CD4-positive, alpha-beta T cell (primary cell): ENCODE measurements at regions not wholly inside any gene's neighbourhood (a gene's known extent, or its start where the extent isn't known, plus 50 kb on each side); places are given as distances from the start of the nearest gene placed in this dataset.

Experiments used
- ATAC-seq: fragments of 200-7000 bp; cut with Tn5 transposase; one replicate; pipeline ENCODE4 v1.10.0; 2022; ENCODE audit warnings: mild to moderate bottlenecking; ENCODE audit not compliant: poor library complexity
- CTCF ChIA-PET: fragments of 350-600 bp; sonication (Branson Sonifier 250); formaldehyde crosslinking; loops from one replicate; lab custom pipeline; 2021; ENCODE audit warnings: antibody characterized with exemption, inconsistent platforms; lab: Charles Lee
- POLR2A ChIA-PET: fragments of 350-600 bp; sonication (Branson Sonifier 250); formaldehyde crosslinking; loops from one replicate; lab custom pipeline; 2021; ENCODE audit warnings: antibody characterized with exemption, inconsistent platforms; lab: Charles Lee
- DNase-seq, 14 experiments: peaks; one replicate each; pipeline ENCODE4 v3.0.0-alpha.2; 2013 to 2020; ENCODE audit warnings: mixed read lengths in 2 of 14
- H3K27ac ChIP-seq, 2 donors: one replicate each; pipeline versions ENCODE4 v1.5.1 to v1.7.0; 2013; ENCODE audit warnings: low read length in 2 of 2, low read depth in 1 of 2, mild to moderate bottlenecking in 1 of 2
- H3K27me3 ChIP-seq, 2 experiments: 1 replicate in 1 of 2; 2 replicates in 1 of 2; pipeline versions ENCODE4 v1.6.1 to v1.7.0; 2013; ENCODE audit warnings: low read length in 2 of 2, control low read depth in 1 of 2, mild to moderate bottlenecking in 1 of 2, moderate library complexity in 1 of 2; ENCODE audit not compliant: insufficient read depth in 2 of 2, control insufficient read depth in 1 of 2
- H3K36me3 ChIP-seq: one replicate; pipeline ENCODE4 v1.6.1; 2013; ENCODE audit warnings: low read length, control low read depth; ENCODE audit not compliant: insufficient read depth
- H3K4me1 ChIP-seq: one replicate; pipeline ENCODE4 v1.6.1; 2013; ENCODE audit warnings: low read length, control low read depth; ENCODE audit not compliant: insufficient read depth
- H3K4me3 ChIP-seq: one replicate; pipeline ENCODE4 v1.5.1; 2013; ENCODE audit warnings: mild to moderate bottlenecking, low read length, moderate library complexity
- H3K9me3 ChIP-seq, 2 experiments: 1 replicate in 1 of 2; 2 replicates in 1 of 2; pipeline versions ENCODE4 v1.6.1 to v1.7.0; 2013; ENCODE audit warnings: low read length in 2 of 2, mild to moderate bottlenecking in 2 of 2, control low read depth in 1 of 2, moderate library complexity in 1 of 2; ENCODE audit not compliant: control insufficient read depth in 1 of 2, insufficient read depth in 1 of 2
- H3K27ac Mint-ChIP-seq: one replicate; pipeline ENCODE4 v1.8.0; 2020; ENCODE audit warnings: mixed read lengths
- H3K27me3 Mint-ChIP-seq: one replicate; pipeline ENCODE4 v1.8.0; 2021; ENCODE audit warnings: mixed read lengths
- H3K36me3 Mint-ChIP-seq: one replicate; pipeline ENCODE4 v1.8.0; 2021; ENCODE audit warnings: low read depth, mixed read lengths
- H3K4me1 Mint-ChIP-seq: one replicate; pipeline ENCODE4 v1.8.0; 2021; ENCODE audit warnings: low read depth, mixed read lengths
- H3K4me3 Mint-ChIP-seq: one replicate; pipeline ENCODE4 v1.8.0; 2020; ENCODE audit warnings: mild to moderate bottlenecking, mixed read lengths
- H3K9me3 Mint-ChIP-seq: one replicate; pipeline ENCODE4 v1.8.0; 2020; ENCODE audit warnings: mixed read lengths
- intact Hi-C, 2 experiments: fragments of 100-400 bp; cut with DNase I in 1 of 2; cut with micrococcal nuclease in 1 of 2; formaldehyde crosslinking; loops; one replicate each; pipeline versions ENCODE4 v1.15.1 to v1.9.0; 2023 to 2025; cut with DNase I, micrococcal nuclease
- TF ChIP-seq, protein P1 (sequence below): fragments of 200-600 bp; IDR thresholded peaks from one replicate; pipeline ENCODE4 v1.8.0; 2022; ENCODE audit warnings: antibody characterized with exemption, mild to moderate bottlenecking

- Histone ChIP-seq H3K36me3 (no peaks in the 10 kb centered on the region), H3K4me1 (no peaks in the 10 kb centered on the region), H3K27ac (no peak overlapping the region), H3K4me3 (no peak overlapping the region), H3K27me3 (no peaks in the 10 kb centered on the region), H3K9me3 (peaks cover 0 to 8% of the 10 kb centered on the region in 2 experiments)
- TF ChIP-seq, protein P1, sequence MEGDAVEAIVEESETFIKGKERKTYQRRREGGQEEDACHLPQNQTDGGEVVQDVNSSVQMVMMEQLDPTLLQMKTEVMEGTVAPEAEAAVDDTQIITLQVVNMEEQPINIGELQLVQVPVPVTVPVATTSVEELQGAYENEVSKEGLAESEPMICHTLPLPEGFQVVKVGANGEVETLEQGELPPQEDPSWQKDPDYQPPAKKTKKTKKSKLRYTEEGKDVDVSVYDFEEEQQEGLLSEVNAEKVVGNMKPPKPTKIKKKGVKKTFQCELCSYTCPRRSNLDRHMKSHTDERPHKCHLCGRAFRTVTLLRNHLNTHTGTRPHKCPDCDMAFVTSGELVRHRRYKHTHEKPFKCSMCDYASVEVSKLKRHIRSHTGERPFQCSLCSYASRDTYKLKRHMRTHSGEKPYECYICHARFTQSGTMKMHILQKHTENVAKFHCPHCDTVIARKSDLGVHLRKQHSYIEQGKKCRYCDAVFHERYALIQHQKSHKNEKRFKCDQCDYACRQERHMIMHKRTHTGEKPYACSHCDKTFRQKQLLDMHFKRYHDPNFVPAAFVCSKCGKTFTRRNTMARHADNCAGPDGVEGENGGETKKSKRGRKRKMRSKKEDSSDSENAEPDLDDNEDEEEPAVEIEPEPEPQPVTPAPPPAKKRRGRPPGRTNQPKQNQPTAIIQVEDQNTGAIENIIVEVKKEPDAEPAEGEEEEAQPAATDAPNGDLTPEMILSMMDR, result no peak
- intact Hi-C loops, result no loop called here
- no peak overlapping the region for H3K27ac Mint-ChIP-seq
- POLR2A ChIA-PET, result no interaction called here
- no peak for ATAC-seq
- DNase-seq, result no peak
- H3K9me3 Mint-ChIP-seq, result peaks cover 24% of the 10 kb centered on the region
- CTCF ChIA-PET, result no interaction called here
- no peaks in the 10 kb centered on the region for H3K36me3 Mint-ChIP-seq
- no peak overlapping the region for H3K4me3 Mint-ChIP-seq
- H3K4me1 Mint-ChIP-seq, result no peaks in the 10 kb centered on the region
- H3K27me3 Mint-ChIP-seq, result no peaks in the 10 kb centered on the region
Observed at GRCh38 chr3:64932666-64933342, 245.0 kb upstream of the ADAMTS9 start.

DNA sequence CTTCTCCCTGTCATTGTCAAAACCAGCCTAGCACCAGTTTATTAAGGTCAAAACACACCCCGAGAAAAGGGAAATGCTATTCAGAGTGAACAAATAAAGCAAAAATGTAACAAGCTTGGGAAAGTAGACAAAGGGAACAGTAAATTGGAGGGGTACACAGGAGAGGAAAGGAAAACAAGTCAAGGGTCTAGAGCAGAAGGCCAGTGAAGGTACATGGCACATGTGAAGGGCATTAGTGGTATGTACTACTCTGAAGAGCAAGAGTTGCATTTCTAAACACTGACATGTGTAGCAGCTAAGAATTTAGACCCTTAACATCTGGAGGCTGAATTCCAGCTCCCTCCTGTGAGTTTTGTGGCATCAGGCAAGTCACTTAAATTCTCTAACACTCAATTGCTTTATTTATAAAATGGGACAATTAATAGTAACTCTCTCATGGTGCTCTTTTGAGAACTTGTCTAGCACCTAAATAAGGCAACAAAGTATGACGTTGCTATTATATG is 244.3 kb upstream of the ADAMTS9 start:
- intact Hi-C loops, result no loop called here

DNA sequence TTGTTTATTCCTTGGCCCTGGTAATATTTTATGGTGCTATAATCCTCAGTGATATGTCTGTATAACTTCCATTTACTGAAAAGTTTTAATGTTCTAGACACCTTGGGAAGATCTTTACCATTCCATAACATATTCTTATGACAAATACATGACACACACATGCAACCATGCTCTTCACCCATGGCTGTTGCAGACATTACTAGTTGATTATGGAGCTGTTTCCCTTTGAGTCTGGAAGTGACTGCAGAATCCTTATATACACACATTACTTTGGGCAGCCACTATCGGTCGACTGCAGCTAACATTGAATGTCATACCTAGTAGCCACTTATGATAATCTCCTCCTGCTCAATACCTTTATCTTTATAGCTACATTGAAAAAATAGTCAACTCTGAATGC is 243.1 kb upstream of the ADAMTS9 start:
- Histone ChIP-seq H3K36me3 (no peaks in the 10 kb centered on the region), H3K9me3 (peaks cover 0 to 8% of the 10 kb centered on the region in 2 experiments), H3K4me3 (no peak overlapping the region), H3K27ac (no peak overlapping the region), H3K4me1 (no peaks in the 10 kb centered on the region), H3K27me3 (no peaks in the 10 kb centered on the region)
- peaks cover 20% of the 10 kb centered on the region for H3K9me3 Mint-ChIP-seq
- H3K4me1 Mint-ChIP-seq, result no peaks in the 10 kb centered on the region
- H3K4me3 Mint-ChIP-seq, result no peak overlapping the region
- intact Hi-C loops, result no loop called here
- TF ChIP-seq, protein P1, result no peak
- ChIA-PET POLR2A (no interaction called here), CTCF (no interaction called here)
- no peak overlapping the region for H3K27ac Mint-ChIP-seq
- no peak for ATAC-seq
- no peaks in the 10 kb centered on the region for H3K27me3 Mint-ChIP-seq
- no peaks in the 10 kb centered on the region for H3K36me3 Mint-ChIP-seq
- no peak for DNase-seq

More for the DNA sequence above, 244.3 kb upstream of the ADAMTS9 start:
- Mint-ChIP-seq H3K4me3 (no peak overlapping the region), H3K27me3 (no peaks in the 10 kb centered on the region), H3K9me3 (peaks cover 24% of the 10 kb centered on the region), H3K27ac (no peak overlapping the region), H3K4me1 (no peaks in the 10 kb centered on the region), H3K36me3 (no peaks in the 10 kb centered on the region)
- H3K4me3 ChIP-seq, result no peak overlapping the region
- POLR2A ChIA-PET, result no interaction called here
- H3K36me3 ChIP-seq, result no peaks in the 10 kb centered on the region
- no peak for DNase-seq
- no peak overlapping the region for H3K27ac ChIP-seq
- ATAC-seq, result no peak
- TF ChIP-seq, protein P1, result no peak
- CTCF ChIA-PET, result no interaction called here
- no peaks in the 10 kb centered on the region for H3K27me3 ChIP-seq
- no peaks in the 10 kb centered on the region for H3K4me1 ChIP-seq
- peaks cover 0 to 8% of the 10 kb centered on the region in 2 experiments for H3K9me3 ChIP-seq
